ENCODE measurements at regions not wholly inside any gene's neighbourhood (a gene's known extent, or its start where the extent isn't known, plus 50 kb on each side); places are given as distances from the start of the nearest gene placed in this dataset.
"Not testable (repeated sequence)": the region's sequence is repeated elsewhere in the genome, so short reads cannot be mapped to it uniquely, and the experiment has no call there.

- Histone ChIP-seq H3K4me1 (no peaks in the 10 kb centered on the region), H3K36me3 (no peaks in the 10 kb centered on the region), H3K4me3 (no peak overlapping the region), H3K27me3 (no peaks in the 10 kb centered on the region), H3K9me3 (no peaks in the 10 kb centered on the region), H3K27ac (no peak overlapping the region)
- no peak for TF ChIP-seq EP300 (IDR thresholded peaks at IDR 0.05)
- no peak for TF ChIP-seq POLR2A (IDR thresholded peaks at IDR 0.05)
- TF ChIP-seq CTCF (IDR thresholded peaks at IDR 0.05), result no peak
- DNase-seq (ENCODE audit: low spot score in 2 of 2), result no peak
These were observed 126.7 kb upstream of the SLCO6A1 start for GRCh38 chr5:102625468-102625867.

- Histone ChIP-seq H3K36me3 (no peaks in the 10 kb centered on the region), H3K27ac (no peak overlapping the region), H3K27me3 (no peaks in the 10 kb centered on the region), H3K4me1 (no peaks in the 10 kb centered on the region), H3K4me3 (no peak overlapping the region), H3K9me3 (no peaks in the 10 kb centered on the region)
- WGBS, 2 donors, result 44 to 53% methylated on average over 3 of the region's 3 CpGs
- DNase-seq (ENCODE audit: low spot score in 2 of 2), result no peak
- TF ChIP-seq EP300 (IDR thresholded peaks at IDR 0.05) (no peak), POLR2A (IDR thresholded peaks at IDR 0.05) (no peak), CTCF (IDR thresholded peaks at IDR 0.05) (no peak)
These were observed 127.1 kb upstream of the SLCO6A1 start for GRCh38 chr5:102625928-102626327.

DNA sequence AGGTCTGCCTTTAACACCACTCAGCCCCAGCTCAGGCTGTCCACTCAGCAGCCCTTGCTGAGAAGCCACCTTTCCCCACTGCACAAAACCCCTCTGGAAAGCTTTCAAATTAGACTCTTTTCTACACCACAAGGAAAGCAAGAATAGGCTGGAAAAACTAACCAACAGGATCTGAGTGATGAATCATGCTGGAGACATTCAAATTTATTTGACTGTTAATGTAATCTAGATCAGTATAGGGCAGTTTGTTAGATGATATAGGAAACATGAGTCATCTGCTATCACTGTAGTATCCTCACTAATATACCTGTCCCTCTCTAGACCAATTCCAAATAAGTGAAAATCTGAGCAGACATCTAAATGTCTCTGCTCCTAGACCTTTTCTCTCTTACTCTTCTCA is 127.8 kb upstream of the PAM start:
- TF ChIP-seq EP300 (IDR thresholded peaks at IDR 0.05) (no peak), POLR2A (IDR thresholded peaks at IDR 0.05) (no peak), CTCF (IDR thresholded peaks at IDR 0.05) (no peak)
- H3K27me3 ChIP-seq, result no peaks in the 10 kb centered on the region
- no peak overlapping the region for H3K4me3 ChIP-seq
- no peaks in the 10 kb centered on the region for H3K4me1 ChIP-seq
- H3K9me3 ChIP-seq, result no peaks in the 10 kb centered on the region
- H3K27ac ChIP-seq, result no peak overlapping the region
- no peak for DNase-seq (ENCODE audit: low spot score in 2 of 2)
- no peaks in the 10 kb centered on the region for H3K36me3 ChIP-seq

DNA sequence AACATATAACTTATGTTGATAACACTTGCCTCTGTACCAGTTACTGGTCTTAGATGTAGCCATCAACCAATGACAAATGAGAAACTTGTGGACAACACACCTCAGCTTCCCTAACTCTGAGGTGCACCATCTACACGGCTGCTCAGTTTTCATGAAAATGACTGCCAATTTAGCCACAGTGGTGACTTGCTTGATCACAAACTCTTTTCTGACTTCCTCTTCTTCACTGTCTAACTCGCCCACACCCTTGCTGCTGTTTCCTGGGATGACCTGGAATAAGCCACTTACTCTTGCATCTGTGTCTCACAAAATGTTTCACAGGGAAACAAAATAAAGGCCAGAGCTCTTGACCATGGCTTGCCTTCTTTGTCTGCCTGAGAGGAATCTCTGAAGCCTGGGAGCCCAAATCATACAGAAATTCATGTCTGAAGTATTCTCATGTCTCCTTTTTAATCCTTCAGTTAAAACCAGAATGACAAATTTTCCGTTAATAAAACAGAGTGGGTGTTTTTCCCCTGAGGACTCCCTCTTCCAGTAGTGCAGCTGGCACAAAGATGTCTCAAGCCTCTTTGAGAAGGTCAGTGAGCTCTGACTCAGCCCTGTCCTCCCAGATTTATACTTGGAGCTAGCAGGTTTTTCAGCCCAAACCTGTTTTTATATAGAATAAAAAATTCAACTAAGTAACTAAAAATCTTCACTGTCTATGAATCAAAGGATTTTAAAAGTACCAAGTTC is 126.5 kb upstream of the PAM start:
- Histone ChIP-seq H3K4me3 (no peak overlapping the region), H3K9me3 (peaks cover 0 to 2% (median 0%) of the 10 kb centered on the region in 4 donors), H3K4me1 (no peaks in the 10 kb centered on the region), H3K36me3 (no peaks in the 10 kb centered on the region), H3K27ac (no peak overlapping the region), H3K27me3 (no peaks in the 10 kb centered on the region)
- 55 to 58% methylated on average over 3 of the region's 3 CpGs for WGBS, 2 donors
- no peak for DNase-seq (ENCODE audit: low spot score in 2 of 2)
- TF ChIP-seq EP300 (IDR thresholded peaks at IDR 0.05), result no peak

DNA sequence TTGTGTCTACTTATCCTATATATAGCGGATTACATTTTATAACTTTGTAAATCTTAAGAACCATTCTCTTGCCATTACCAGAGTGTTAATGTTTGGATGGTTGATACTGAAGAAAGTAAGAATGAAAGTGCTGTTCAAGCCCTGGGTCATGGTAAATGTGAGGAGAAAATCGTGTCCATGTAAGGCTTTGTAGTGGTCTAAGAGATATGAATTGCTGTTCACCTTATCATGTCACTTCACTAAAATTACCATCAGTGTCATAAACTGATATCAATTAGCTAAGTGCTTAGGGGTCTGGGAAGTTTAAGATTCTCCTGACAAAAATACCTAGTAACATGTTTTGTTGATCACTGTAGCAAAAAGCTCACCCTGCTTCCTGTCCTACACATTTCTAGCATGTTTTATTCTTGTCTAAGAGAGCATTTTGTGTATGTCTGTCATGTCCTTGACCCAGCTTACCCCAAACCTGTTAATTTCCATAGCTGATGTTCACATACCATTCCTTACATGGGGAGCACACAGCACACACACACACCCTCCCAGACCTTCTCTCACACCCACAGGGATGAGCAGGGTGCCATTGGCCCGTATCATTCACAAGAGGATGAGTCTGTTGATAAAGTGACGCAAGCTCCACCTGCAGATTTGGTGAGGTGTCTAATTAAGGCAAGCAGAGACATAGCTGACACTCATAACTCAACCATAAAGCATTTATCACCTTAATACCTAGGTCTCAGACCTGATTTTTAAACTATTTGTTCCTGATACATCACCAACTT is 125.1 kb upstream of the PAM start:
- no peak for DNase-seq (ENCODE audit: low spot score in 2 of 2)
- peaks cover 0 to 8% (median 0%) of the 10 kb centered on the region in 4 donors for H3K9me3 ChIP-seq
- H3K4me3 ChIP-seq, result no peak overlapping the region
- TF ChIP-seq EP300 (IDR thresholded peaks at IDR 0.05), result no peak
- no peak for TF ChIP-seq POLR2A (IDR thresholded peaks at IDR 0.05)
- no peak for TF ChIP-seq CTCF (IDR thresholded peaks at IDR 0.05)
- H3K4me1 ChIP-seq, result no peaks in the 10 kb centered on the region
- H3K36me3 ChIP-seq, result no peaks in the 10 kb centered on the region
- H3K27ac ChIP-seq, result no peak overlapping the region
- 74 to 85% methylated on average over 4 of the region's 4 CpGs for WGBS, 2 donors
- no peaks in the 10 kb centered on the region for H3K27me3 ChIP-seq

GRCh38 chr5:102635399-102635798 is 119.7 kb upstream of the PAM start:
- WGBS, 2 donors, result 90 to 91% methylated on average over 1 of the region's 1 CpG
- H3K27ac ChIP-seq; H3K4me1 ChIP-seq; H3K9me3 ChIP-seq; H3K36me3 ChIP-seq; H3K4me3 ChIP-seq; DNase-seq (ENCODE audit: low spot score in 2 of 2); H3K27me3 ChIP-seq: not testable (repeated sequence)
